H9 (cell line): ENCODE measurements at regions not wholly inside any gene's neighbourhood (a gene's known extent, or its start where the extent isn't known, plus 50 kb on each side); places are given as distances from the start of the nearest gene placed in this dataset.

Experiments used
- DNase-seq: peaks from one replicate; pipeline ENCODE4 v3.0.0-alpha.2; 2017
- H2AFZ ChIP-seq: one replicate; pipeline ENCODE4 v1.6.1; 2013; ENCODE audit warnings: mild to moderate bottlenecking, low read length, control low read depth, moderate library complexity
- H2AK5ac ChIP-seq: 2 replicates; pipeline ENCODE4 v1.6.1; 2013; ENCODE audit warnings: low read length, control low read depth, mixed read lengths; ENCODE audit not compliant: insufficient read length
- H2BK120ac ChIP-seq: one replicate; pipeline ENCODE4 v1.6.1; 2013; ENCODE audit warnings: low read depth, mild to moderate bottlenecking, low read length, control low read depth, inconsistent platforms; ENCODE audit not compliant: poor library complexity, severe bottlenecking
- H2BK12ac ChIP-seq: 2 replicates; pipeline ENCODE4 v1.6.1; 2013; ENCODE audit warnings: low read length, control low read depth, mixed read lengths, low read depth; ENCODE audit not compliant: insufficient read length
- H2BK15ac ChIP-seq: 2 replicates; pipeline ENCODE4 v1.6.1; 2013; ENCODE audit warnings: low read depth, low read length, control low read depth
- H2BK20ac ChIP-seq: one replicate; pipeline ENCODE4 v1.6.1; 2013; ENCODE audit warnings: low read depth, mild to moderate bottlenecking, low read length, control low read depth, inconsistent platforms; ENCODE audit not compliant: poor library complexity, severe bottlenecking
- H2BK5ac ChIP-seq: 2 replicates; pipeline ENCODE4 v1.6.1; 2013; ENCODE audit warnings: low read length, control low read depth, mixed read lengths; ENCODE audit not compliant: insufficient read length
- H3K14ac ChIP-seq: 2 replicates; pipeline ENCODE4 v1.6.1; 2013; ENCODE audit warnings: low read length, control low read depth; ENCODE audit not compliant: insufficient read depth
- H3K18ac ChIP-seq: 2 replicates; pipeline ENCODE4 v1.6.1; 2013; ENCODE audit warnings: low read depth, mild to moderate bottlenecking, mixed read lengths, low read length, control low read depth; ENCODE audit not compliant: insufficient read length
- H3K23ac ChIP-seq: 2 replicates; pipeline ENCODE4 v1.6.1; 2013; ENCODE audit warnings: low read length, control low read depth, mixed read lengths, low read depth; ENCODE audit not compliant: insufficient read length
- H3K23me2 ChIP-seq: 2 replicates; pipeline ENCODE4 v1.6.1; 2013; ENCODE audit warnings: low read depth, mild to moderate bottlenecking, mixed read lengths, low read length, control low read depth; ENCODE audit not compliant: insufficient read length, poor library complexity, severe bottlenecking
- H3K27ac ChIP-seq: 2 replicates; pipeline ENCODE4 v1.5.1; 2013; ENCODE audit warnings: low read length, control low read depth, mixed read lengths, low read depth; ENCODE audit not compliant: insufficient read length
- H3K27me3 ChIP-seq: 2 replicates; pipeline ENCODE4 v1.6.1; 2013; ENCODE audit warnings: low read length, control low read depth, inconsistent platforms; ENCODE audit not compliant: insufficient read depth
- H3K4ac ChIP-seq: 2 replicates; pipeline ENCODE4 v1.6.1; 2013; ENCODE audit warnings: low read depth, mild to moderate bottlenecking, control low read depth, inconsistent platforms, low read length, moderate library complexity
- H3K4me1 ChIP-seq: 2 replicates; pipeline ENCODE4 v1.6.1; 2013; ENCODE audit warnings: low read length, control low read depth, inconsistent platforms; ENCODE audit not compliant: insufficient read depth
- H3K4me2 ChIP-seq: 2 replicates; pipeline ENCODE4 v1.6.1; 2013; ENCODE audit warnings: low read length, control low read depth, mixed read lengths; ENCODE audit not compliant: insufficient read length, insufficient read depth
- H3K56ac ChIP-seq: 2 replicates; pipeline ENCODE4 v1.6.1; 2013; ENCODE audit warnings: low read depth, mild to moderate bottlenecking, mixed read lengths, low read length, control low read depth; ENCODE audit not compliant: insufficient read length
- H3K79me1 ChIP-seq: 2 replicates; pipeline ENCODE4 v1.6.1; 2013; ENCODE audit warnings: low read depth, mild to moderate bottlenecking, moderate library complexity, low read length, control low read depth, inconsistent platforms; ENCODE audit not compliant: insufficient read depth, poor library complexity, severe bottlenecking
- H3K79me2 ChIP-seq: 2 replicates; pipeline ENCODE4 v1.6.1; 2013; ENCODE audit warnings: low read length, control low read depth, inconsistent platforms; ENCODE audit not compliant: insufficient read depth
- H3K9ac ChIP-seq: 2 replicates; pipeline ENCODE4 v1.6.1; 2013; ENCODE audit warnings: low read length, control low read depth, mixed read lengths; ENCODE audit not compliant: insufficient read length; ENCODE audit errors: extremely low read depth
- H3K9me3 ChIP-seq: one replicate; pipeline ENCODE4 v1.6.1; 2013; ENCODE audit warnings: low read depth, low read length, inconsistent platforms; ENCODE audit not compliant: control insufficient read depth
- H3T11ph ChIP-seq: one replicate; pipeline ENCODE4 v1.6.1; 2013; ENCODE audit warnings: mild to moderate bottlenecking, low read length, control low read depth, inconsistent platforms
- H4K20me1 ChIP-seq: one replicate; pipeline ENCODE4 v1.6.1; 2013; ENCODE audit not compliant: control insufficient read depth, insufficient read length, insufficient read depth
- H4K5ac ChIP-seq: 2 replicates; pipeline ENCODE4 v1.6.1; 2013; ENCODE audit warnings: low read depth, mild to moderate bottlenecking, mixed read lengths, low read length, control low read depth; ENCODE audit not compliant: insufficient read length
- H4K8ac ChIP-seq: replicated peaks from 2 replicates; pipeline ENCODE4 v1.6.1; 2013; ENCODE audit warnings: low read length, control low read depth, mixed read lengths, low read depth; ENCODE audit not compliant: insufficient read length
- H4K91ac ChIP-seq: 2 replicates; pipeline ENCODE4 v1.6.1; 2013; ENCODE audit warnings: low read depth, mild to moderate bottlenecking, moderate library complexity, mixed read lengths, low read length, control low read depth; ENCODE audit not compliant: insufficient read length
- H3K27ac Mint-ChIP-seq, 3 experiments: 2 replicates in 2 of 3; 3 replicates in 1 of 3; pipeline ENCODE4 v1.8.0; 2020 to 2021; ENCODE audit warnings: mixed read lengths in 3 of 3, mild to moderate bottlenecking in 1 of 3, moderate library complexity in 1 of 3
- H3K27me3 Mint-ChIP-seq: 2 replicates; pipeline ENCODE4 v1.8.0; 2021; ENCODE audit warnings: low read depth, mild to moderate bottlenecking, moderate library complexity, mixed read lengths
- H3K36me3 Mint-ChIP-seq, 3 experiments: 2 replicates in 2 of 3; 3 replicates in 1 of 3; pipeline ENCODE4 v1.8.0; 2020 to 2021; ENCODE audit warnings: low read depth in 3 of 3, mixed read lengths in 3 of 3; ENCODE audit not compliant: insufficient read depth in 1 of 3
- H3K4me1 Mint-ChIP-seq, 2 experiments: 2 replicates each; pipeline ENCODE4 v1.8.0; 2020; ENCODE audit warnings: mixed read lengths in 2 of 2
- H3K4me3 Mint-ChIP-seq, 2 experiments: 2 replicates in 1 of 2; 3 replicates in 1 of 2; pipeline ENCODE4 v1.8.0; 2020 to 2021; ENCODE audit warnings: mild to moderate bottlenecking in 2 of 2, mixed read lengths in 2 of 2, moderate library complexity in 1 of 2
- H3K9me3 Mint-ChIP-seq, 2 experiments: 2 replicates in 1 of 2; 3 replicates in 1 of 2; pipeline ENCODE4 v1.8.0; 2020; ENCODE audit warnings: mild to moderate bottlenecking in 2 of 2, mixed read lengths in 2 of 2, moderate library complexity in 1 of 2
- WGBS: extraction: QIAGEN DNeasy Blood & Tissue Kit; methylation state at CpG from one replicate; pipeline ENCODE4 v1.1.7; 2013; ENCODE audit warnings: missing lambda C conversion rate, low lambda C conversion rate, mixed read lengths; ENCODE audit not compliant: insufficient read length; ENCODE audit errors: extremely low coverage; 5-methylcytosine and 5-hydroxymethylcytosine counted together
- TF ChIP-seq, protein P1 (sequence below): fragments of 200-600 bp; sonication (generic); conservative IDR thresholded peaks from 3 replicates; pipeline ENCODE4 v1.8.0; 2021; ENCODE audit warnings: antibody characterized with exemption, mild to moderate bottlenecking

DNA sequence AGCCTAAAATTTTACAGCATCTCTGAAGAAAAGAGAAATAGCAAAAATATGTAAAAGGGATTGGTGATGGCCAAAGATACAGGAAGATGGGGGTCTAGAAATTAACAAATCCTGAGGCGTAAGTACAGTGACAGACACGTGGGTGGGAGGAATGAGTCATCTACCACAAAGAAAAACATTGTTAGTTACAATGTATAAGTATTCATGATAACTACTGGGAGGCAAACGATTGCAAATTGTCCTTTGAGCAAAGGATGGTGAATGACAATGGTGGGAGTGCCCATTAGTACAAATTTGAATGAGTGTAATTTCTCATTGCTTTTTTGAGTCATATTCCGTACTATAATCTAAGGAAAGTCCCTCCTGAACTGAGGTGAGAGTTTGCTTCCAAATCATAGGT, 809.0 kb upstream of the FAM98A start:
- no peak overlapping the region for H3K14ac ChIP-seq
- H3K36me3 Mint-ChIP-seq = no peaks in the 10 kb centered on the region; a peak in 1 of 7 replicates
- H3K79me2 ChIP-seq = no peaks in the 10 kb centered on the region
- H2BK5ac ChIP-seq = no peak overlapping the region
- H3K27ac Mint-ChIP-seq = peak overlapping the region in 1 of 3 experiments; percentile 54; a peak in 1 of 7 replicates
- H2BK120ac ChIP-seq = no peak overlapping the region
- H3K23ac ChIP-seq = no peak overlapping the region
- no peak overlapping the region for H2AK5ac ChIP-seq
- no peak overlapping the region for H3K56ac ChIP-seq
- H3K27me3 ChIP-seq = no peaks in the 10 kb centered on the region
- peaks cover 3% of the 10 kb centered on the region for H3K4me1 ChIP-seq
- no peak overlapping the region for H3K9ac ChIP-seq
- H3K4me2 ChIP-seq = no peak overlapping the region
- H4K91ac ChIP-seq = no peak overlapping the region
- H3K79me1 ChIP-seq = no peaks in the 10 kb centered on the region
- no peaks in the 10 kb centered on the region for H3K9me3 ChIP-seq
- TF ChIP-seq, protein P1, sequence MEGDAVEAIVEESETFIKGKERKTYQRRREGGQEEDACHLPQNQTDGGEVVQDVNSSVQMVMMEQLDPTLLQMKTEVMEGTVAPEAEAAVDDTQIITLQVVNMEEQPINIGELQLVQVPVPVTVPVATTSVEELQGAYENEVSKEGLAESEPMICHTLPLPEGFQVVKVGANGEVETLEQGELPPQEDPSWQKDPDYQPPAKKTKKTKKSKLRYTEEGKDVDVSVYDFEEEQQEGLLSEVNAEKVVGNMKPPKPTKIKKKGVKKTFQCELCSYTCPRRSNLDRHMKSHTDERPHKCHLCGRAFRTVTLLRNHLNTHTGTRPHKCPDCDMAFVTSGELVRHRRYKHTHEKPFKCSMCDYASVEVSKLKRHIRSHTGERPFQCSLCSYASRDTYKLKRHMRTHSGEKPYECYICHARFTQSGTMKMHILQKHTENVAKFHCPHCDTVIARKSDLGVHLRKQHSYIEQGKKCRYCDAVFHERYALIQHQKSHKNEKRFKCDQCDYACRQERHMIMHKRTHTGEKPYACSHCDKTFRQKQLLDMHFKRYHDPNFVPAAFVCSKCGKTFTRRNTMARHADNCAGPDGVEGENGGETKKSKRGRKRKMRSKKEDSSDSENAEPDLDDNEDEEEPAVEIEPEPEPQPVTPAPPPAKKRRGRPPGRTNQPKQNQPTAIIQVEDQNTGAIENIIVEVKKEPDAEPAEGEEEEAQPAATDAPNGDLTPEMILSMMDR = no peak
- peaks cover 0 to 2% of the 10 kb centered on the region in 2 experiments; a peak in 2 of 5 replicates for H3K9me3 Mint-ChIP-seq
- H2BK15ac ChIP-seq = no peak overlapping the region
- H2AFZ ChIP-seq = no peak overlapping the region
- H3T11ph ChIP-seq = no peak overlapping the region
- no peak overlapping the region for H3K4me3 Mint-ChIP-seq
- no peak overlapping the region for H2BK20ac ChIP-seq
- no peak overlapping the region for H4K5ac ChIP-seq
- H2BK12ac ChIP-seq = no peak overlapping the region
- no peak for DNase-seq
- peaks cover 11 to 17% of the 10 kb centered on the region in 2 experiments for H3K4me1 Mint-ChIP-seq
- no peak overlapping the region for H3K27ac ChIP-seq
- no peaks in the 10 kb centered on the region for H4K20me1 ChIP-seq
- H3K27me3 Mint-ChIP-seq = no peaks in the 10 kb centered on the region
- no peak overlapping the region for H4K8ac ChIP-seq
- WGBS = no CpG with 5 or more reads among the region's 4 CpGs
- H3K18ac ChIP-seq = no peak overlapping the region
- H3K4ac ChIP-seq = no peak overlapping the region
- H3K23me2 ChIP-seq = no peaks in the 10 kb centered on the region
